H9 (cell line): ENCODE measurements at regions not wholly inside any gene's neighbourhood (a gene's known extent, or its start where the extent isn't known, plus 50 kb on each side); places are given as distances from the start of the nearest gene placed in this dataset.

Source experiments
- DNase-seq: peaks from one replicate; pipeline ENCODE4 v3.0.0-alpha.2; 2017
- H2AFZ ChIP-seq: one replicate; pipeline ENCODE4 v1.6.1; 2013; ENCODE audit warnings: mild to moderate bottlenecking, low read length, control low read depth, moderate library complexity
- H2AK5ac ChIP-seq: 2 replicates; pipeline ENCODE4 v1.6.1; 2013; ENCODE audit warnings: low read length, control low read depth, mixed read lengths; ENCODE audit not compliant: insufficient read length
- H2BK120ac ChIP-seq: one replicate; pipeline ENCODE4 v1.6.1; 2013; ENCODE audit warnings: low read depth, mild to moderate bottlenecking, low read length, control low read depth, inconsistent platforms; ENCODE audit not compliant: poor library complexity, severe bottlenecking
- H2BK12ac ChIP-seq: 2 replicates; pipeline ENCODE4 v1.6.1; 2013; ENCODE audit warnings: low read length, control low read depth, mixed read lengths, low read depth; ENCODE audit not compliant: insufficient read length
- H2BK15ac ChIP-seq: 2 replicates; pipeline ENCODE4 v1.6.1; 2013; ENCODE audit warnings: low read depth, low read length, control low read depth
- H2BK20ac ChIP-seq: one replicate; pipeline ENCODE4 v1.6.1; 2013; ENCODE audit warnings: low read depth, mild to moderate bottlenecking, low read length, control low read depth, inconsistent platforms; ENCODE audit not compliant: poor library complexity, severe bottlenecking
- H2BK5ac ChIP-seq: 2 replicates; pipeline ENCODE4 v1.6.1; 2013; ENCODE audit warnings: low read length, control low read depth, mixed read lengths; ENCODE audit not compliant: insufficient read length
- H3K14ac ChIP-seq: 2 replicates; pipeline ENCODE4 v1.6.1; 2013; ENCODE audit warnings: low read length, control low read depth; ENCODE audit not compliant: insufficient read depth
- H3K18ac ChIP-seq: 2 replicates; pipeline ENCODE4 v1.6.1; 2013; ENCODE audit warnings: low read depth, mild to moderate bottlenecking, mixed read lengths, low read length, control low read depth; ENCODE audit not compliant: insufficient read length
- H3K23ac ChIP-seq: 2 replicates; pipeline ENCODE4 v1.6.1; 2013; ENCODE audit warnings: low read length, control low read depth, mixed read lengths, low read depth; ENCODE audit not compliant: insufficient read length
- H3K23me2 ChIP-seq: 2 replicates; pipeline ENCODE4 v1.6.1; 2013; ENCODE audit warnings: low read depth, mild to moderate bottlenecking, mixed read lengths, low read length, control low read depth; ENCODE audit not compliant: insufficient read length, poor library complexity, severe bottlenecking
- H3K27ac ChIP-seq: 2 replicates; pipeline ENCODE4 v1.5.1; 2013; ENCODE audit warnings: low read length, control low read depth, mixed read lengths, low read depth; ENCODE audit not compliant: insufficient read length
- H3K27me3 ChIP-seq: 2 replicates; pipeline ENCODE4 v1.6.1; 2013; ENCODE audit warnings: low read length, control low read depth, inconsistent platforms; ENCODE audit not compliant: insufficient read depth
- H3K4ac ChIP-seq: 2 replicates; pipeline ENCODE4 v1.6.1; 2013; ENCODE audit warnings: low read depth, mild to moderate bottlenecking, control low read depth, inconsistent platforms, low read length, moderate library complexity
- H3K4me1 ChIP-seq: 2 replicates; pipeline ENCODE4 v1.6.1; 2013; ENCODE audit warnings: low read length, control low read depth, inconsistent platforms; ENCODE audit not compliant: insufficient read depth
- H3K4me2 ChIP-seq: 2 replicates; pipeline ENCODE4 v1.6.1; 2013; ENCODE audit warnings: low read length, control low read depth, mixed read lengths; ENCODE audit not compliant: insufficient read length, insufficient read depth
- H3K56ac ChIP-seq: 2 replicates; pipeline ENCODE4 v1.6.1; 2013; ENCODE audit warnings: low read depth, mild to moderate bottlenecking, mixed read lengths, low read length, control low read depth; ENCODE audit not compliant: insufficient read length
- H3K79me1 ChIP-seq: 2 replicates; pipeline ENCODE4 v1.6.1; 2013; ENCODE audit warnings: low read depth, mild to moderate bottlenecking, moderate library complexity, low read length, control low read depth, inconsistent platforms; ENCODE audit not compliant: insufficient read depth, poor library complexity, severe bottlenecking
- H3K79me2 ChIP-seq: 2 replicates; pipeline ENCODE4 v1.6.1; 2013; ENCODE audit warnings: low read length, control low read depth, inconsistent platforms; ENCODE audit not compliant: insufficient read depth
- H3K9ac ChIP-seq: 2 replicates; pipeline ENCODE4 v1.6.1; 2013; ENCODE audit warnings: low read length, control low read depth, mixed read lengths; ENCODE audit not compliant: insufficient read length; ENCODE audit errors: extremely low read depth
- H3K9me3 ChIP-seq: one replicate; pipeline ENCODE4 v1.6.1; 2013; ENCODE audit warnings: low read depth, low read length, inconsistent platforms; ENCODE audit not compliant: control insufficient read depth
- H3T11ph ChIP-seq: one replicate; pipeline ENCODE4 v1.6.1; 2013; ENCODE audit warnings: mild to moderate bottlenecking, low read length, control low read depth, inconsistent platforms
- H4K20me1 ChIP-seq: one replicate; pipeline ENCODE4 v1.6.1; 2013; ENCODE audit not compliant: control insufficient read depth, insufficient read length, insufficient read depth
- H4K5ac ChIP-seq: 2 replicates; pipeline ENCODE4 v1.6.1; 2013; ENCODE audit warnings: low read depth, mild to moderate bottlenecking, mixed read lengths, low read length, control low read depth; ENCODE audit not compliant: insufficient read length
- H4K8ac ChIP-seq: replicated peaks from 2 replicates; pipeline ENCODE4 v1.6.1; 2013; ENCODE audit warnings: low read length, control low read depth, mixed read lengths, low read depth; ENCODE audit not compliant: insufficient read length
- H4K91ac ChIP-seq: 2 replicates; pipeline ENCODE4 v1.6.1; 2013; ENCODE audit warnings: low read depth, mild to moderate bottlenecking, moderate library complexity, mixed read lengths, low read length, control low read depth; ENCODE audit not compliant: insufficient read length
- H3K27ac Mint-ChIP-seq, 3 experiments: 2 replicates in 2 of 3; 3 replicates in 1 of 3; pipeline ENCODE4 v1.8.0; 2020 to 2021; ENCODE audit warnings: mixed read lengths in 3 of 3, mild to moderate bottlenecking in 1 of 3, moderate library complexity in 1 of 3
- H3K27me3 Mint-ChIP-seq: 2 replicates; pipeline ENCODE4 v1.8.0; 2021; ENCODE audit warnings: low read depth, mild to moderate bottlenecking, moderate library complexity, mixed read lengths
- H3K36me3 Mint-ChIP-seq, 3 experiments: 2 replicates in 2 of 3; 3 replicates in 1 of 3; pipeline ENCODE4 v1.8.0; 2020 to 2021; ENCODE audit warnings: low read depth in 3 of 3, mixed read lengths in 3 of 3; ENCODE audit not compliant: insufficient read depth in 1 of 3
- H3K4me1 Mint-ChIP-seq, 2 experiments: 2 replicates each; pipeline ENCODE4 v1.8.0; 2020; ENCODE audit warnings: mixed read lengths in 2 of 2
- H3K4me3 Mint-ChIP-seq, 2 experiments: 2 replicates in 1 of 2; 3 replicates in 1 of 2; pipeline ENCODE4 v1.8.0; 2020 to 2021; ENCODE audit warnings: mild to moderate bottlenecking in 2 of 2, mixed read lengths in 2 of 2, moderate library complexity in 1 of 2
- H3K9me3 Mint-ChIP-seq, 2 experiments: 2 replicates in 1 of 2; 3 replicates in 1 of 2; pipeline ENCODE4 v1.8.0; 2020; ENCODE audit warnings: mild to moderate bottlenecking in 2 of 2, mixed read lengths in 2 of 2, moderate library complexity in 1 of 2
- WGBS: extraction: QIAGEN DNeasy Blood & Tissue Kit; methylation state at CpG from one replicate; pipeline ENCODE4 v1.1.7; 2013; ENCODE audit warnings: missing lambda C conversion rate, low lambda C conversion rate, mixed read lengths; ENCODE audit not compliant: insufficient read length; ENCODE audit errors: extremely low coverage; 5-methylcytosine and 5-hydroxymethylcytosine counted together
- TF ChIP-seq, protein P1 (sequence below): fragments of 200-600 bp; sonication (generic); conservative IDR thresholded peaks from 3 replicates; pipeline ENCODE4 v1.8.0; 2021; ENCODE audit warnings: antibody characterized with exemption, mild to moderate bottlenecking

DNA sequence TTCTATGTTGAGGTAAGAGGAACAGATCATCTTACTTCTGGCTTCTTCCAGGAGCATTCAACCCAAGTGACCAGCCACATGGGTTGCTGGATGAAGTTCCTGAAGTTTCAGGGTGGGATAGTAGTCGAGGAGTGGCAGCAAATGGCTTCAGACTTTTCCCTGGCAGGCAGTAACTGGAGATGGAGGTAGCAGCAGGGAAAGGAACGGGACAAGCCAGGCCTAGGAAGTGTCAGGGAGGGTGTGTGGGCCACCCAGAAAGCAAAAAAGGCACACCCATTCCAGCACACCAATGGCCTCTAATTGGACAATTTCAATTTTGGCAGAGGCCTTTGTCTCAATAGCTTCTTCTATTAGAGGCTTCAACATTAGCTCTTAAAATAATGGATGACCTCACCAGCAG is 498.6 kb upstream of the ATP11B start:
- H3K27me3 ChIP-seq, result 0 out of 2 replicates have a peak, but pooled peaks cover 2% of the 10 kb centered on the region
- no peaks in the 10 kb centered on the region for H3K36me3 Mint-ChIP-seq
- TF ChIP-seq, protein P1, sequence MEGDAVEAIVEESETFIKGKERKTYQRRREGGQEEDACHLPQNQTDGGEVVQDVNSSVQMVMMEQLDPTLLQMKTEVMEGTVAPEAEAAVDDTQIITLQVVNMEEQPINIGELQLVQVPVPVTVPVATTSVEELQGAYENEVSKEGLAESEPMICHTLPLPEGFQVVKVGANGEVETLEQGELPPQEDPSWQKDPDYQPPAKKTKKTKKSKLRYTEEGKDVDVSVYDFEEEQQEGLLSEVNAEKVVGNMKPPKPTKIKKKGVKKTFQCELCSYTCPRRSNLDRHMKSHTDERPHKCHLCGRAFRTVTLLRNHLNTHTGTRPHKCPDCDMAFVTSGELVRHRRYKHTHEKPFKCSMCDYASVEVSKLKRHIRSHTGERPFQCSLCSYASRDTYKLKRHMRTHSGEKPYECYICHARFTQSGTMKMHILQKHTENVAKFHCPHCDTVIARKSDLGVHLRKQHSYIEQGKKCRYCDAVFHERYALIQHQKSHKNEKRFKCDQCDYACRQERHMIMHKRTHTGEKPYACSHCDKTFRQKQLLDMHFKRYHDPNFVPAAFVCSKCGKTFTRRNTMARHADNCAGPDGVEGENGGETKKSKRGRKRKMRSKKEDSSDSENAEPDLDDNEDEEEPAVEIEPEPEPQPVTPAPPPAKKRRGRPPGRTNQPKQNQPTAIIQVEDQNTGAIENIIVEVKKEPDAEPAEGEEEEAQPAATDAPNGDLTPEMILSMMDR, result no peak
- H3K18ac ChIP-seq, result no peak overlapping the region
- H3K23ac ChIP-seq, result no peak overlapping the region
- H3K9me3 ChIP-seq, result no peaks in the 10 kb centered on the region
- H3K9me3 Mint-ChIP-seq, result no peaks in the 10 kb centered on the region
- no peaks in the 10 kb centered on the region for H3K27me3 Mint-ChIP-seq
- H3K56ac ChIP-seq, result no peak overlapping the region
- no peak for DNase-seq
- H3K79me1 ChIP-seq, result no peaks in the 10 kb centered on the region
- no peak overlapping the region for H3K4ac ChIP-seq
- H2AK5ac ChIP-seq, result no peak overlapping the region
- no peak overlapping the region for H4K8ac ChIP-seq
- H2BK120ac ChIP-seq, result no peak overlapping the region
- no peak overlapping the region for H2AFZ ChIP-seq
- no peaks in the 10 kb centered on the region for H4K20me1 ChIP-seq
- H3K4me1 ChIP-seq, result no peaks in the 10 kb centered on the region
- H3K4me3 Mint-ChIP-seq, result no peak overlapping the region
- no peak overlapping the region for H3K9ac ChIP-seq
- H2BK12ac ChIP-seq, result no peak overlapping the region
- no peak overlapping the region for H2BK5ac ChIP-seq
- no peak overlapping the region for H3K4me2 ChIP-seq
- H2BK15ac ChIP-seq, result no peak overlapping the region
- no peak overlapping the region for H4K91ac ChIP-seq
- H3K4me1 Mint-ChIP-seq, result no peaks in the 10 kb centered on the region
- no peaks in the 10 kb centered on the region for H3K23me2 ChIP-seq
- WGBS, result no CpG with 5 or more reads among the region's 2 CpGs
- no peak overlapping the region for H3K14ac ChIP-seq
- H3K27ac ChIP-seq, result no peak overlapping the region
- H2BK20ac ChIP-seq, result no peak overlapping the region
- H4K5ac ChIP-seq, result no peak overlapping the region
- H3K27ac Mint-ChIP-seq, result no peak overlapping the region
- no peak overlapping the region for H3T11ph ChIP-seq
- no peaks in the 10 kb centered on the region for H3K79me2 ChIP-seq
